ENCODE measurements at regions not wholly inside any gene's neighbourhood (a gene's known extent, or its start where the extent isn't known, plus 50 kb on each side); places are given as distances from the start of the nearest gene placed in this dataset.

GRCh38 chr13:57270493-57270892, 103.5 kb downstream of the PRR20E start:
- no peaks in the 10 kb centered on the region for H4K20me1 ChIP-seq (ENCODE audit: control insufficient read depth, insufficient read depth)
- H3K27ac ChIP-seq (ENCODE audit: control insufficient read depth, insufficient read depth): no peak overlapping the region
- FAIRE-seq: no peak
- in situ Hi-C loops (cut with MboI) (no loop called here), intact Hi-C loops (cut with micrococcal nuclease; ENCODE audit: unreplicated experiment) (no loop called here)
- no peak overlapping the region for H3K9ac ChIP-seq (ENCODE audit: control insufficient read depth, insufficient read depth, low read length)
- no peak for TF ChIP-seq TCF7 (IDR thresholded peaks at IDR 0.05; ENCODE audit: borderline replicate concordance)
- TF ChIP-seq NKRF (conservative IDR thresholded peaks at IDR 0.05): no peak
- no peak for TF ChIP-seq ASH2L (IDR thresholded peaks at IDR 0.05; ENCODE audit: borderline replicate concordance, low read depth)
- TF ChIP-seq JUNB (IDR thresholded peaks at IDR 0.05): 0 out of 2 replicates have a peak, but pooled peaks have one; percentile 13
- TF ChIP-seq BCLAF1 (IDR thresholded peaks at IDR 0.05): no peak
- no peak for TF ChIP-seq CBX3 (IDR thresholded peaks at IDR 0.05; ENCODE audit: borderline replicate concordance, low read depth)
- no peak for TF ChIP-seq RBBP5 (conservative IDR thresholded peaks at IDR 0.05)
- TF ChIP-seq RAD51 (IDR thresholded peaks at IDR 0.05): no peak
- ChIA-PET SMC1A (ENCODE audit: uncharacterized antibody, unreplicated experiment) (no interaction called here), CTCF (no interaction called here), POLR2A (interaction anchor here (0.6 kb wide), 1 partner anchor 807 kb away, joined by 3 read pairs; no protein-coding TSS in a partner anchor), RAD21 (ENCODE audit: unreplicated experiment) (no interaction called here)
- no peaks in the 10 kb centered on the region for H3K4me1 ChIP-seq (ENCODE audit: control insufficient read depth, insufficient read depth, low read length)
- ATAC-seq: no peak
- no peak for DNase-seq (ENCODE audit: low read depth, low spot score)
- no peaks in the 10 kb centered on the region for H3K9me3 ChIP-seq (replicated peaks; ENCODE audit: control insufficient read depth, insufficient read depth, low read length)
- no peaks in the 10 kb centered on the region for H3K27me3 ChIP-seq (replicated peaks in 1 of 2; ENCODE audit: control insufficient read depth in 2 of 2, insufficient read depth in 2 of 2, low read length in 1 of 2)
- H3K36me3 ChIP-seq (ENCODE audit: control insufficient read depth in 2 of 2, insufficient read depth in 2 of 2, low read length in 1 of 2): no peaks in the 10 kb centered on the region
- H3K79me2 ChIP-seq (ENCODE audit: control insufficient read depth, insufficient read depth, low read length): no peaks in the 10 kb centered on the region
- no peak overlapping the region for H3K4me3 ChIP-seq
- no peak overlapping the region for H2AFZ ChIP-seq (ENCODE audit: control insufficient read depth, low read depth, low read length)
- H3K4me2 ChIP-seq (ENCODE audit: control insufficient read depth, insufficient read depth): no peak overlapping the region
- BruUV-seq (replicated peaks): no TSS peak

Measured in GM12878 (cell line).